Activated CD4-positive, CD25-positive, alpha-beta regulatory T cell treated with anti-CD3 and anti-CD28 coated beads, Interleukin-2, amount 50 U/mL, for 24 hours (primary cell): ENCODE measurements at regions not wholly inside any gene's neighbourhood (a gene's known extent, or its start where the extent isn't known, plus 50 kb on each side); places are given as distances from the start of the nearest gene placed in this dataset.
A peak's percentile ranks its signal among the peaks of the same experiment; 100 is the strongest.

Source experiments
- ATAC-seq, 2 donors: fragments of 150-1000 bp; cut with Tn5 transposase; one replicate each; pipeline ENCODE4 v1.10.0; 2021; ENCODE audit warnings: mild to moderate bottlenecking in 1 of 2, moderate library complexity in 1 of 2

- ATAC-seq, result no peak
These were observed 1030.6 kb downstream of the VRK1 start for GRCh38 chr14:97827746-97828145.

GRCh38 chr14:97832776-97833175 lies 1035.6 kb downstream of the VRK1 start:
- no peak for ATAC-seq

- no peak for ATAC-seq
These were observed 1041.8 kb downstream of the VRK1 start for GRCh38 chr14:97838986-97839385.

GRCh38 chr14:97840159-97840558 lies 1043.0 kb downstream of the VRK1 start:
- ATAC-seq, result no peak

GRCh38 chr14:97841762-97842161 lies 1044.6 kb downstream of the VRK1 start:
- ATAC-seq, result no peak

GRCh38 chr14:97843066-97843465 lies 1045.9 kb downstream of the VRK1 start:
- no peak for ATAC-seq

- no peak for ATAC-seq
These were observed 1046.9 kb downstream of the VRK1 start for GRCh38 chr14:97844042-97844441.

- peak; percentile 56 to 61 for ATAC-seq
These were observed 1049.0 kb downstream of the VRK1 start for GRCh38 chr14:97846156-97846555.

GRCh38 chr14:97848317-97848980 lies 1051.3 kb downstream of the VRK1 start:
- no peak for ATAC-seq

- no peak for ATAC-seq
These were observed 1053.3 kb downstream of the VRK1 start for GRCh38 chr14:97850466-97850865.

- ATAC-seq, result no peak
These were observed 1053.7 kb downstream of the VRK1 start for GRCh38 chr14:97850886-97851285.

GRCh38 chr14:97851428-97851995 lies 1054.3 kb downstream of the VRK1 start:
- ATAC-seq, result no peak

GRCh38 chr14:97854918-97855317 lies 1057.7 kb downstream of the VRK1 start:
- ATAC-seq, result no peak

- ATAC-seq, result no peak
These were observed 1069.0 kb downstream of the VRK1 start for GRCh38 chr14:97866195-97866594.

- ATAC-seq, result peak; percentile 28 to 38
These were observed 1069.5 kb downstream of the VRK1 start for GRCh38 chr14:97866664-97867063.

- no peak for ATAC-seq
These were observed 1076.1 kb downstream of the VRK1 start for GRCh38 chr14:97873291-97873690.

- peak in 1 of 2 donors; percentile 25 for ATAC-seq
These were observed 1077.2 kb downstream of the VRK1 start for GRCh38 chr14:97874394-97874793.

- no peak for ATAC-seq
These were observed 1081.0 kb downstream of the VRK1 start for GRCh38 chr14:97878206-97878605.

GRCh38 chr14:97878727-97879126 lies 1081.5 kb downstream of the VRK1 start:
- ATAC-seq, result no peak

GRCh38 chr14:97887690-97888089 lies 1090.5 kb downstream of the VRK1 start:
- no peak for ATAC-seq

- no peak for ATAC-seq
These were observed 1091.1 kb downstream of the VRK1 start for GRCh38 chr14:97888331-97888730.

- ATAC-seq, result no peak
These were observed 1094.3 kb downstream of the VRK1 start for GRCh38 chr14:97891515-97891914.

- ATAC-seq, result no peak
These were observed 1097.4 kb downstream of the VRK1 start for GRCh38 chr14:97894552-97894951.

GRCh38 chr14:97900196-97900854 lies 1103.1 kb downstream of the VRK1 start:
- no peak for ATAC-seq
